Left kidney (tissue), 1 donor: ENCODE measurements at regions not wholly inside any gene's neighbourhood (a gene's known extent, or its start where the extent isn't known, plus 50 kb on each side); places are given as distances from the start of the nearest gene placed in this dataset.

Source experiments
- DNase-seq: peaks from one replicate; pipeline ENCODE4 v3.0.0-alpha.2; 2013

GRCh38 chr2:172364261-172364660, 63.1 kb upstream of the ITGA6 start:
- no peak for DNase-seq

GRCh38 chr2:172366596-172367150, 60.7 kb upstream of the ITGA6 start:
- DNase-seq = no peak

GRCh38 chr2:172370821-172371455, 56.4 kb upstream of the ITGA6 start:
- no peak for DNase-seq

GRCh38 chr2:172372436-172372835, 55.0 kb upstream of the ITGA6 start:
- DNase-seq = no peak

GRCh38 chr2:172373076-172373475, 54.3 kb upstream of the ITGA6 start:
- no peak for DNase-seq

GRCh38 chr2:172373766-172374165, 53.6 kb upstream of the ITGA6 start:
- no peak for DNase-seq

GRCh38 chr2:172374318-172375240, 52.8 kb upstream of the ITGA6 start:
- no peak for DNase-seq

- no peak for DNase-seq
Measured at GRCh38 chr2:172375251-172375650, 52.1 kb upstream of the ITGA6 start.

GRCh38 chr2:172376016-172376415, 51.4 kb upstream of the ITGA6 start:
- no peak for DNase-seq

- no peak for DNase-seq
Measured at GRCh38 chr2:172376505-172377125, 50.8 kb upstream of the ITGA6 start.

GRCh38 chr2:172377408-172377807, 50.0 kb upstream of the ITGA6 start:
- DNase-seq = no peak
